Esophagus squamous epithelium (tissue), 5 donors: ENCODE measurements at regions not wholly inside any gene's neighbourhood (a gene's known extent, or its start where the extent isn't known, plus 50 kb on each side); places are given as distances from the start of the nearest gene placed in this dataset.

Experiments
- DNase-seq: peaks from one replicate; lab custom pipeline; 2025; lab: John Stamatoyannopoulos, UW
- H3K27ac ChIP-seq, 4 donors: fragments of 200-600 bp; sonication (generic); one replicate each; pipeline ENCODE4 v1.5.1; 2016 to 2019; ENCODE audit warnings: mild to moderate bottlenecking in 1 of 4
- H3K27me3 ChIP-seq, 4 donors: fragments of 200-600 bp; sonication (generic); 1 replicate in 3 of 4; 2 replicates in 1 of 4; pipeline versions ENCODE4 v1.5.1 to v1.6.0; 2017 to 2021; ENCODE audit warnings: antibody characterized with exemption in 1 of 4
- H3K36me3 ChIP-seq, 3 donors: fragments of 200-600 bp; sonication (generic); one replicate each; pipeline ENCODE4 v1.5.1; 2016 to 2019
- H3K4me1 ChIP-seq, 3 donors: fragments of 200-600 bp; sonication (generic); one replicate each; pipeline ENCODE4 v1.5.1; 2017 to 2019
- H3K4me3 ChIP-seq, 4 donors: fragments of 200-600 bp; sonication (generic); 1 replicate in 3 of 4; 2 replicates in 1 of 4; pipeline ENCODE4 v1.5.1; 2016 to 2019; ENCODE audit warnings: mild to moderate bottlenecking in 2 of 4, moderate library complexity in 1 of 4
- H3K9me3 ChIP-seq, 3 donors: fragments of 200-600 bp; sonication (generic); one replicate each; pipeline ENCODE4 v1.5.1; 2016 to 2019
- CTCF ChIP-seq, 6 experiments: fragments of 450-650 bp in 4 of 6; fragments of 200-600 bp in 2 of 6; sonication (generic) in 2 of 6; IDR thresholded peaks; one replicate each; pipeline ENCODE4 v1.5.1; 2016 to 2019; ENCODE audit warnings: antibody characterized with exemption in 6 of 6, mild to moderate bottlenecking in 4 of 6, moderate library complexity in 4 of 6
- POLR2A ChIP-seq, 4 donors: fragments of 450-650 bp; IDR thresholded peaks; one replicate each; pipeline ENCODE4 v1.6.1; 2017; ENCODE audit warnings: antibody characterized with exemption in 4 of 4, mild to moderate bottlenecking in 4 of 4, moderate library complexity in 3 of 4
- WGBS, 2 donors: methylation state at CpG; one replicate each; pipeline ENCODE4 v1.1.5; 2018; 5-methylcytosine and 5-hydroxymethylcytosine counted together
- intact Hi-C: fragments of 100-400 bp; cut with DNase I; formaldehyde crosslinking; loops from one replicate; pipeline ENCODE4 v1.15.0; 2022
- donor health status: DM: yes; HTN: yes; CAD: no.

- WGBS, 2 donors = 84 to 91% methylated on average over 9 to 12 of the region's 12 CpGs
- Histone ChIP-seq H3K9me3 (no peaks in the 10 kb centered on the region), H3K27ac (no peak overlapping the region), H3K4me1 (no peaks in the 10 kb centered on the region), H3K27me3 (no peaks in the 10 kb centered on the region), H3K4me3 (no peak overlapping the region), H3K36me3 (no peaks in the 10 kb centered on the region)
- DNase-seq = no peak
- intact Hi-C loops = no loop called here
- TF ChIP-seq CTCF (IDR thresholded peaks at IDR 0.05) = no peak
- TF ChIP-seq POLR2A (IDR thresholded peaks at IDR 0.05) = no peak
Observed at GRCh38 chr5:106163233-106163632, 1507.5 kb downstream of the EFNA5 start.

- H3K36me3 ChIP-seq = no peaks in the 10 kb centered on the region
- 53 to 66% methylated on average over 2 of the region's 2 CpGs for WGBS, 2 donors
- no peak for TF ChIP-seq POLR2A (IDR thresholded peaks at IDR 0.05)
- TF ChIP-seq CTCF (IDR thresholded peaks at IDR 0.05) = no peak
- H3K4me1 ChIP-seq = no peaks in the 10 kb centered on the region
- no peaks in the 10 kb centered on the region for H3K9me3 ChIP-seq
- no peak overlapping the region for H3K27ac ChIP-seq
- intact Hi-C loops = no loop called here
- H3K4me3 ChIP-seq = no peak overlapping the region
- DNase-seq = no peak
- no peaks in the 10 kb centered on the region for H3K27me3 ChIP-seq
Observed at GRCh38 chr5:106159616-106160015, 1511.1 kb downstream of the EFNA5 start.

GRCh38 chr5:106154280-106154716, 1516.4 kb downstream of the EFNA5 start:
- WGBS, 2 donors = no CpG with 5 or more reads among the region's 35 CpGs
- no peak for DNase-seq
- H3K27me3 ChIP-seq = no peaks in the 10 kb centered on the region
- H3K4me3 ChIP-seq = no peak overlapping the region
- intact Hi-C loops = no loop called here
- no peak overlapping the region for H3K27ac ChIP-seq
- TF ChIP-seq POLR2A (IDR thresholded peaks at IDR 0.05) (no peak), CTCF (IDR thresholded peaks at IDR 0.05) (no peak)
- no peaks in the 10 kb centered on the region for H3K36me3 ChIP-seq
- peaks cover 0 to 3% (median 0%) of the 10 kb centered on the region in 3 donors for H3K9me3 ChIP-seq
- H3K4me1 ChIP-seq = no peaks in the 10 kb centered on the region

- Histone ChIP-seq H3K4me3 (no peak overlapping the region), H3K9me3 (peaks cover 0 to 3% (median 0%) of the 10 kb centered on the region in 3 donors), H3K27ac (no peak overlapping the region), H3K4me1 (no peaks in the 10 kb centered on the region), H3K27me3 (no peaks in the 10 kb centered on the region), H3K36me3 (no peaks in the 10 kb centered on the region)
- DNase-seq = no peak
- intact Hi-C loops = no loop called here
- TF ChIP-seq POLR2A (IDR thresholded peaks at IDR 0.05) (no peak), CTCF (IDR thresholded peaks at IDR 0.05) (no peak)
- WGBS, 2 donors = 84 to 86% methylated on average over 1 of the region's 1 CpG
Observed at GRCh38 chr5:106152569-106152968, 1518.2 kb downstream of the EFNA5 start.

GRCh38 chr5:106142116-106142515, 1528.6 kb downstream of the EFNA5 start:
- no peaks in the 10 kb centered on the region for H3K36me3 ChIP-seq
- no peaks in the 10 kb centered on the region for H3K27me3 ChIP-seq
- TF ChIP-seq POLR2A (IDR thresholded peaks at IDR 0.05) (no peak), CTCF (IDR thresholded peaks at IDR 0.05) (no peak)
- no peak overlapping the region for H3K4me3 ChIP-seq
- H3K4me1 ChIP-seq = no peaks in the 10 kb centered on the region
- no peak for DNase-seq
- intact Hi-C loops = no loop called here
- H3K27ac ChIP-seq = no peak overlapping the region
- H3K9me3 ChIP-seq = no peaks in the 10 kb centered on the region
